H9 (cell line): ENCODE measurements at regions not wholly inside any gene's neighbourhood (a gene's known extent, or its start where the extent isn't known, plus 50 kb on each side); places are given as distances from the start of the nearest gene placed in this dataset.
A peak's percentile ranks its signal among the peaks of the same experiment; 100 is the strongest.

Source experiments
- DNase-seq: peaks from one replicate; pipeline ENCODE4 v3.0.0-alpha.2; 2017
- H2AFZ ChIP-seq: one replicate; pipeline ENCODE4 v1.6.1; 2013; ENCODE audit warnings: mild to moderate bottlenecking, low read length, control low read depth, moderate library complexity
- H2AK5ac ChIP-seq: 2 replicates; pipeline ENCODE4 v1.6.1; 2013; ENCODE audit warnings: low read length, control low read depth, mixed read lengths; ENCODE audit not compliant: insufficient read length
- H2BK120ac ChIP-seq: one replicate; pipeline ENCODE4 v1.6.1; 2013; ENCODE audit warnings: low read depth, mild to moderate bottlenecking, low read length, control low read depth, inconsistent platforms; ENCODE audit not compliant: poor library complexity, severe bottlenecking
- H2BK12ac ChIP-seq: 2 replicates; pipeline ENCODE4 v1.6.1; 2013; ENCODE audit warnings: low read length, control low read depth, mixed read lengths, low read depth; ENCODE audit not compliant: insufficient read length
- H2BK15ac ChIP-seq: 2 replicates; pipeline ENCODE4 v1.6.1; 2013; ENCODE audit warnings: low read depth, low read length, control low read depth
- H2BK20ac ChIP-seq: one replicate; pipeline ENCODE4 v1.6.1; 2013; ENCODE audit warnings: low read depth, mild to moderate bottlenecking, low read length, control low read depth, inconsistent platforms; ENCODE audit not compliant: poor library complexity, severe bottlenecking
- H2BK5ac ChIP-seq: 2 replicates; pipeline ENCODE4 v1.6.1; 2013; ENCODE audit warnings: low read length, control low read depth, mixed read lengths; ENCODE audit not compliant: insufficient read length
- H3K14ac ChIP-seq: 2 replicates; pipeline ENCODE4 v1.6.1; 2013; ENCODE audit warnings: low read length, control low read depth; ENCODE audit not compliant: insufficient read depth
- H3K18ac ChIP-seq: 2 replicates; pipeline ENCODE4 v1.6.1; 2013; ENCODE audit warnings: low read depth, mild to moderate bottlenecking, mixed read lengths, low read length, control low read depth; ENCODE audit not compliant: insufficient read length
- H3K23ac ChIP-seq: 2 replicates; pipeline ENCODE4 v1.6.1; 2013; ENCODE audit warnings: low read length, control low read depth, mixed read lengths, low read depth; ENCODE audit not compliant: insufficient read length
- H3K23me2 ChIP-seq: 2 replicates; pipeline ENCODE4 v1.6.1; 2013; ENCODE audit warnings: low read depth, mild to moderate bottlenecking, mixed read lengths, low read length, control low read depth; ENCODE audit not compliant: insufficient read length, poor library complexity, severe bottlenecking
- H3K27ac ChIP-seq: 2 replicates; pipeline ENCODE4 v1.5.1; 2013; ENCODE audit warnings: low read length, control low read depth, mixed read lengths, low read depth; ENCODE audit not compliant: insufficient read length
- H3K27me3 ChIP-seq: 2 replicates; pipeline ENCODE4 v1.6.1; 2013; ENCODE audit warnings: low read length, control low read depth, inconsistent platforms; ENCODE audit not compliant: insufficient read depth
- H3K4ac ChIP-seq: 2 replicates; pipeline ENCODE4 v1.6.1; 2013; ENCODE audit warnings: low read depth, mild to moderate bottlenecking, control low read depth, inconsistent platforms, low read length, moderate library complexity
- H3K4me1 ChIP-seq: 2 replicates; pipeline ENCODE4 v1.6.1; 2013; ENCODE audit warnings: low read length, control low read depth, inconsistent platforms; ENCODE audit not compliant: insufficient read depth
- H3K4me2 ChIP-seq: 2 replicates; pipeline ENCODE4 v1.6.1; 2013; ENCODE audit warnings: low read length, control low read depth, mixed read lengths; ENCODE audit not compliant: insufficient read length, insufficient read depth
- H3K56ac ChIP-seq: 2 replicates; pipeline ENCODE4 v1.6.1; 2013; ENCODE audit warnings: low read depth, mild to moderate bottlenecking, mixed read lengths, low read length, control low read depth; ENCODE audit not compliant: insufficient read length
- H3K79me1 ChIP-seq: 2 replicates; pipeline ENCODE4 v1.6.1; 2013; ENCODE audit warnings: low read depth, mild to moderate bottlenecking, moderate library complexity, low read length, control low read depth, inconsistent platforms; ENCODE audit not compliant: insufficient read depth, poor library complexity, severe bottlenecking
- H3K79me2 ChIP-seq: 2 replicates; pipeline ENCODE4 v1.6.1; 2013; ENCODE audit warnings: low read length, control low read depth, inconsistent platforms; ENCODE audit not compliant: insufficient read depth
- H3K9ac ChIP-seq: 2 replicates; pipeline ENCODE4 v1.6.1; 2013; ENCODE audit warnings: low read length, control low read depth, mixed read lengths; ENCODE audit not compliant: insufficient read length; ENCODE audit errors: extremely low read depth
- H3K9me3 ChIP-seq: one replicate; pipeline ENCODE4 v1.6.1; 2013; ENCODE audit warnings: low read depth, low read length, inconsistent platforms; ENCODE audit not compliant: control insufficient read depth
- H3T11ph ChIP-seq: one replicate; pipeline ENCODE4 v1.6.1; 2013; ENCODE audit warnings: mild to moderate bottlenecking, low read length, control low read depth, inconsistent platforms
- H4K20me1 ChIP-seq: one replicate; pipeline ENCODE4 v1.6.1; 2013; ENCODE audit not compliant: control insufficient read depth, insufficient read length, insufficient read depth
- H4K5ac ChIP-seq: 2 replicates; pipeline ENCODE4 v1.6.1; 2013; ENCODE audit warnings: low read depth, mild to moderate bottlenecking, mixed read lengths, low read length, control low read depth; ENCODE audit not compliant: insufficient read length
- H4K8ac ChIP-seq: replicated peaks from 2 replicates; pipeline ENCODE4 v1.6.1; 2013; ENCODE audit warnings: low read length, control low read depth, mixed read lengths, low read depth; ENCODE audit not compliant: insufficient read length
- H4K91ac ChIP-seq: 2 replicates; pipeline ENCODE4 v1.6.1; 2013; ENCODE audit warnings: low read depth, mild to moderate bottlenecking, moderate library complexity, mixed read lengths, low read length, control low read depth; ENCODE audit not compliant: insufficient read length
- H3K27ac Mint-ChIP-seq, 3 experiments: 2 replicates in 2 of 3; 3 replicates in 1 of 3; pipeline ENCODE4 v1.8.0; 2020 to 2021; ENCODE audit warnings: mixed read lengths in 3 of 3, mild to moderate bottlenecking in 1 of 3, moderate library complexity in 1 of 3
- H3K27me3 Mint-ChIP-seq: 2 replicates; pipeline ENCODE4 v1.8.0; 2021; ENCODE audit warnings: low read depth, mild to moderate bottlenecking, moderate library complexity, mixed read lengths
- H3K36me3 Mint-ChIP-seq, 3 experiments: 2 replicates in 2 of 3; 3 replicates in 1 of 3; pipeline ENCODE4 v1.8.0; 2020 to 2021; ENCODE audit warnings: low read depth in 3 of 3, mixed read lengths in 3 of 3; ENCODE audit not compliant: insufficient read depth in 1 of 3
- H3K4me1 Mint-ChIP-seq, 2 experiments: 2 replicates each; pipeline ENCODE4 v1.8.0; 2020; ENCODE audit warnings: mixed read lengths in 2 of 2
- H3K4me3 Mint-ChIP-seq, 2 experiments: 2 replicates in 1 of 2; 3 replicates in 1 of 2; pipeline ENCODE4 v1.8.0; 2020 to 2021; ENCODE audit warnings: mild to moderate bottlenecking in 2 of 2, mixed read lengths in 2 of 2, moderate library complexity in 1 of 2
- H3K9me3 Mint-ChIP-seq, 2 experiments: 2 replicates in 1 of 2; 3 replicates in 1 of 2; pipeline ENCODE4 v1.8.0; 2020; ENCODE audit warnings: mild to moderate bottlenecking in 2 of 2, mixed read lengths in 2 of 2, moderate library complexity in 1 of 2
- WGBS: extraction: QIAGEN DNeasy Blood & Tissue Kit; methylation state at CpG from one replicate; pipeline ENCODE4 v1.1.7; 2013; ENCODE audit warnings: missing lambda C conversion rate, low lambda C conversion rate, mixed read lengths; ENCODE audit not compliant: insufficient read length; ENCODE audit errors: extremely low coverage; 5-methylcytosine and 5-hydroxymethylcytosine counted together
- TF ChIP-seq, protein P1 (sequence below): fragments of 200-600 bp; sonication (generic); conservative IDR thresholded peaks from 3 replicates; pipeline ENCODE4 v1.8.0; 2021; ENCODE audit warnings: antibody characterized with exemption, mild to moderate bottlenecking

DNA sequence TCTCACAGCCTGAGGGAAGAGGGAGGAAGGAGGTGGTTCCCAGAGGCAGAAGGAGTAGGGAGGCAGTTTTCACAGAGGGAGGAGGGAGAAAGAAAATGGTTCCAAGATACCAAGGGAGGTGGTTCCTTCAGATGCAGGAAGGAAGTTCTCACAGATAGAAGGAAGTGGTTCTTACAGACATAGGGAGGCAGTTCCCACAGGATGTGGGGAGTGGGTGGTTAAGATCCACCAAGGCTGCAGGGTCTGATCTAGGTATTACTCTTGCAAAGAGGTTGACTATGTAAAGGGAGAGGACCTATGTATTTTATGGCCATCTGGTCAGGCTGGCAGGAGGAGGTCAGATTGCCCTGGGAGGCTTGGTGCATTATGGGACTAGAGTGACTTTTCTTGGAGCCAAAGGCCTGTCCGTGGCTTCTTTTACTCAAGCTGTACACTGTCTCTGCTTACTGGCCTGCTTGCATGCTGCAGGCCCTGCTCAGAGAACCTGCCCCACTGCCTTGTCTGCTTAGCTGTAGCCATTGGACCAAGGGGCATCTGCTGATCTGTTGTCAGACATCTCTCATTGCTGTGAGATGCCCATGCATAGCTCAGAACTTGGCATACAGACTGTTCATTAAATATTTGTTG lies 283.7 kb downstream of the DHX35 start:
- no peaks in the 10 kb centered on the region for H3K9me3 ChIP-seq
- no peak overlapping the region for H4K5ac ChIP-seq
- H4K8ac ChIP-seq, result no peak overlapping the region
- Mint-ChIP-seq H3K9me3 (no peaks in the 10 kb centered on the region), H3K27me3 (peaks cover 20% of the 10 kb centered on the region), H3K27ac (peak overlapping the region in 1 of 3 experiments; percentile 42; a peak in 1 of 7 replicates), H3K4me3 (no peak overlapping the region), H3K36me3 (no peaks in the 10 kb centered on the region), H3K4me1 (no peaks in the 10 kb centered on the region)
- H2BK15ac ChIP-seq, result no peak overlapping the region
- no peak overlapping the region for H2AK5ac ChIP-seq
- H2BK120ac ChIP-seq, result no peak overlapping the region
- H2BK5ac ChIP-seq, result no peak overlapping the region
- H4K91ac ChIP-seq, result no peak overlapping the region
- H4K20me1 ChIP-seq, result no peaks in the 10 kb centered on the region
- no peaks in the 10 kb centered on the region for H3K79me1 ChIP-seq
- no peaks in the 10 kb centered on the region for H3K23me2 ChIP-seq
- no peak overlapping the region for H3K4ac ChIP-seq
- no peak overlapping the region for H2BK12ac ChIP-seq
- H2AFZ ChIP-seq, result no peak overlapping the region
- H2BK20ac ChIP-seq, result no peak overlapping the region
- no peak overlapping the region for H3K18ac ChIP-seq
- H3K14ac ChIP-seq, result peak overlapping the region; percentile 34; the same call in 1 of the 2 replicates
- no peak overlapping the region for H3T11ph ChIP-seq
- no peaks in the 10 kb centered on the region; the same call in 1 of the 2 replicates for H3K27me3 ChIP-seq
- no peak overlapping the region for H3K4me2 ChIP-seq
- H3K79me2 ChIP-seq, result no peaks in the 10 kb centered on the region
- no peaks in the 10 kb centered on the region for H3K4me1 ChIP-seq
- H3K56ac ChIP-seq, result no peak overlapping the region
- WGBS, result no CpG with 5 or more reads among the region's 1 CpG
- DNase-seq, result no peak
- no peak overlapping the region for H3K27ac ChIP-seq
- no peak overlapping the region for H3K9ac ChIP-seq
- TF ChIP-seq, protein P1, sequence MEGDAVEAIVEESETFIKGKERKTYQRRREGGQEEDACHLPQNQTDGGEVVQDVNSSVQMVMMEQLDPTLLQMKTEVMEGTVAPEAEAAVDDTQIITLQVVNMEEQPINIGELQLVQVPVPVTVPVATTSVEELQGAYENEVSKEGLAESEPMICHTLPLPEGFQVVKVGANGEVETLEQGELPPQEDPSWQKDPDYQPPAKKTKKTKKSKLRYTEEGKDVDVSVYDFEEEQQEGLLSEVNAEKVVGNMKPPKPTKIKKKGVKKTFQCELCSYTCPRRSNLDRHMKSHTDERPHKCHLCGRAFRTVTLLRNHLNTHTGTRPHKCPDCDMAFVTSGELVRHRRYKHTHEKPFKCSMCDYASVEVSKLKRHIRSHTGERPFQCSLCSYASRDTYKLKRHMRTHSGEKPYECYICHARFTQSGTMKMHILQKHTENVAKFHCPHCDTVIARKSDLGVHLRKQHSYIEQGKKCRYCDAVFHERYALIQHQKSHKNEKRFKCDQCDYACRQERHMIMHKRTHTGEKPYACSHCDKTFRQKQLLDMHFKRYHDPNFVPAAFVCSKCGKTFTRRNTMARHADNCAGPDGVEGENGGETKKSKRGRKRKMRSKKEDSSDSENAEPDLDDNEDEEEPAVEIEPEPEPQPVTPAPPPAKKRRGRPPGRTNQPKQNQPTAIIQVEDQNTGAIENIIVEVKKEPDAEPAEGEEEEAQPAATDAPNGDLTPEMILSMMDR, result no peak
- H3K23ac ChIP-seq, result no peak overlapping the region
